Thyroid gland (tissue), 4 donors: ENCODE measurements at regions not wholly inside any gene's neighbourhood (a gene's known extent, or its start where the extent isn't known, plus 50 kb on each side); places are given as distances from the start of the nearest gene placed in this dataset.

Experiments used
- CTCF ChIP-seq, 6 experiments: fragments of 200-600 bp in 3 of 6; fragments of 450-650 bp in 3 of 6; sonication (generic) in 3 of 6; IDR thresholded peaks; one replicate each; pipeline ENCODE4 v1.5.1; 2016 to 2019; ENCODE audit warnings: antibody characterized with exemption in 6 of 6, mild to moderate bottlenecking in 2 of 6, inconsistent platforms in 1 of 6, moderate library complexity in 1 of 6
- POLR2A ChIP-seq, 2 donors: fragments of 450-650 bp; IDR thresholded peaks; one replicate each; pipeline ENCODE4 v1.6.1; 2017; ENCODE audit warnings: antibody characterized with exemption in 2 of 2, mild to moderate bottlenecking in 2 of 2, moderate library complexity in 1 of 2

GRCh38 chr9:90514877-90515276 is 127.7 kb downstream of the DIRAS2 start:
- no peak for TF ChIP-seq CTCF (IDR thresholded peaks at IDR 0.05)
- no peak for TF ChIP-seq POLR2A (IDR thresholded peaks at IDR 0.05)
